Epithelial cell of proximal tubule (primary cell): ENCODE measurements at regions not wholly inside any gene's neighbourhood (a gene's known extent, or its start where the extent isn't known, plus 50 kb on each side); places are given as distances from the start of the nearest gene placed in this dataset.

ENCODE experiments used
- DNase-seq: peaks from one replicate; pipeline ENCODE4 v3.0.0-alpha.2; 2011; ENCODE audit warnings: low read depth
- H3K4me3 ChIP-seq: 2 replicates; pipeline ENCODE4 v1.5.1; 2011; ENCODE audit warnings: low read depth, mild to moderate bottlenecking, low read length
- TF ChIP-seq, protein P1 (sequence below): conservative IDR thresholded peaks from 2 replicates; pipeline ENCODE4 v1.5.1; 2012; ENCODE audit warnings: low read depth, mild to moderate bottlenecking, low read length

GRCh38 chr10:37634351-37634880 is 223.0 kb downstream of the ZNF248 start:
- no peak overlapping the region for H3K4me3 ChIP-seq
- DNase-seq, result no peak
- TF ChIP-seq, protein P1, sequence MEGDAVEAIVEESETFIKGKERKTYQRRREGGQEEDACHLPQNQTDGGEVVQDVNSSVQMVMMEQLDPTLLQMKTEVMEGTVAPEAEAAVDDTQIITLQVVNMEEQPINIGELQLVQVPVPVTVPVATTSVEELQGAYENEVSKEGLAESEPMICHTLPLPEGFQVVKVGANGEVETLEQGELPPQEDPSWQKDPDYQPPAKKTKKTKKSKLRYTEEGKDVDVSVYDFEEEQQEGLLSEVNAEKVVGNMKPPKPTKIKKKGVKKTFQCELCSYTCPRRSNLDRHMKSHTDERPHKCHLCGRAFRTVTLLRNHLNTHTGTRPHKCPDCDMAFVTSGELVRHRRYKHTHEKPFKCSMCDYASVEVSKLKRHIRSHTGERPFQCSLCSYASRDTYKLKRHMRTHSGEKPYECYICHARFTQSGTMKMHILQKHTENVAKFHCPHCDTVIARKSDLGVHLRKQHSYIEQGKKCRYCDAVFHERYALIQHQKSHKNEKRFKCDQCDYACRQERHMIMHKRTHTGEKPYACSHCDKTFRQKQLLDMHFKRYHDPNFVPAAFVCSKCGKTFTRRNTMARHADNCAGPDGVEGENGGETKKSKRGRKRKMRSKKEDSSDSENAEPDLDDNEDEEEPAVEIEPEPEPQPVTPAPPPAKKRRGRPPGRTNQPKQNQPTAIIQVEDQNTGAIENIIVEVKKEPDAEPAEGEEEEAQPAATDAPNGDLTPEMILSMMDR, result no peak

DNA sequence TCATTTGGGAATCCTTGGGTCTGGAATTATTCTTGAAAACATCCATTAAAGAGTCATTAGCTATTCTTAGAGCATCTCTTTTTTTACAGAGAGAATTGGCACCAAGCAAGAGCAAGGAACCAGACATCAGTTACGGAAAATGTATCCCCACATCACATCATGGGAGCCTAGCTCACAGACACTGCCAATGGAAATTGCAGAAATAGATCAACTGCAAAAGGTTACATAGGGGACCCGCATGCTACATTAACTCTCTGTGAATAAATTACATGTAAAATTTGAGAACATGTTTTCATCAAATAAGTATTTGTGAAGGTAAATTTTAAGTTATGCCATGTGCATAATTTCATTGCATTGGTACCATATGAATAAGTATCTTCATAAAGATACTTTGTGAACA is 224.8 kb downstream of the ZNF248 start:
- no peak for DNase-seq
- no peak overlapping the region for H3K4me3 ChIP-seq
- TF ChIP-seq, protein P1, result no peak

GRCh38 chr10:37623506-37623905 is 233.9 kb downstream of the ZNF248 start:
- no peak overlapping the region for H3K4me3 ChIP-seq
- DNase-seq, result no peak
- TF ChIP-seq, protein P1, result no peak

DNA sequence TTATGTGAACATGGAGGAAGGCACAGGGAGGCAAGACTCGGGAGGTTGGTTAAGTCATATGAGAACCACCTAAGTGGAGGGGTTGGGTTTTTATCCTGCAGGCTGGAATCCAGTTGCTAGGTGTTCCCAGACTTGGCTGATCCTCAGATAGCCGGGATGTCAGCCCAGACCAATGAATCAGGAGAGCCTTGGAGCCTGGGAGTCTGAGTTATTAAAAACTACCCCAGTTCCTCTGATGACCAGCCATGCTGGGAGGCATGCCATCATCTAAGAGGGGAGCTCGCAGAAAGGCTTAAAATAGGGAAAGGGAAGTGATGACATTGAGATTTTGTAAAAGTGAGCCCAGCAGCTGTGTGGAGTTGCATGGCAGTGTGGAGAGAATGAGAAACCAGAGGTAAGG is 238.1 kb downstream of the ZNF248 start:
- DNase-seq, result no peak
- TF ChIP-seq, protein P1, result no peak
- H3K4me3 ChIP-seq, result no peak overlapping the region

- no peak overlapping the region for H3K4me3 ChIP-seq
- TF ChIP-seq, protein P1, result no peak
- DNase-seq, result no peak
These were observed 269.1 kb downstream of the ZNF248 start for GRCh38 chr10:37588299-37588698.

DNA sequence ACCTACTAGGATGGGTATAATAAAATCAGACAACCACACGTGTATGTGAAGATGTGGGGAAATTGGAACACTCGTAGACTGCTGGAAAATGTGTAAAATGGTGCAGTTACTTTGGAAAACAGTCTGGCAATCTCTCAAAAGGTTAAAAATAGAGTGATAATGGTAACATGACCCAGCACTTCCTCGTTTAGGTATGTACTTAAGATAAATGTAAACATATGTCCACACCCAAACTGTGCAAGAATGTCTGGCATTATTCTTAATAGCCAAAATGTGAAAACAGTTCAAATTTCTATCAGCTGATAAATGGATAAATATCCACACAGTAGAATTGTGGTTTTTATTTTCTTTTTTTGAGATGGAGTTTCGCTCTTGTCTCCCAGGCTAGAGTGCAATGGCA is 272.8 kb downstream of the ZNF248 start:
- TF ChIP-seq, protein P1, result no peak
- DNase-seq, result no peak

DNA sequence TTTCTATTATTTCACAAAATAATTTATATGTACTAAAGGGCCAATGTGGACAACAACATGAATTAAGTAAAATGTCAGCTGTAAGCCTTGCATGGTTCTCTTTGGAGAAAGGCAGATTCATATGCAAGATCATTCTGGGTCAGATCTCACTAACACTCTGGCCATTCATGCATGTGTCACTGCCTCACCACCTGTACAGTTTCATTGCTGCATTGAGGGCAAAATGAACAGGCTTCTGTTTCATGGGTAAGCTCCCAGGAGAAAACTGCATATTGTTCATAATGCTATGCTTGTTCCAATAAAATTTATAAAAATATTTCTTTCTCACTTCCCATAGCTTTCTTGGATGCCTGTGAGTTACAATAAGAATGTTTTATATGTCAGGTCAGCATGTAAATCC is 275.2 kb downstream of the ZNF248 start:
- TF ChIP-seq, protein P1, result no peak
- H3K4me3 ChIP-seq, result no peak overlapping the region
- DNase-seq, result no peak

More for the DNA sequence above, 272.8 kb downstream of the ZNF248 start:
- no peak overlapping the region for H3K4me3 ChIP-seq
